Gastrocnemius medialis (tissue), 4 donors: ENCODE measurements at regions not wholly inside any gene's neighbourhood (a gene's known extent, or its start where the extent isn't known, plus 50 kb on each side); places are given as distances from the start of the nearest gene placed in this dataset.

Source experiments
- POLR2A ChIP-seq, 2 donors: fragments of 450-650 bp; IDR thresholded peaks; one replicate each; pipeline ENCODE4 v1.6.1; 2017; ENCODE audit warnings: antibody characterized with exemption in 2 of 2, mild to moderate bottlenecking in 2 of 2, moderate library complexity in 2 of 2
- TF ChIP-seq, protein P1 (sequence below), 5 experiments: fragments of 450-650 bp in 3 of 5; fragments of 200-600 bp in 2 of 5; sonication (generic) in 2 of 5; IDR thresholded peaks in 4 of 5; conservative IDR thresholded peaks in 1 of 5; 1 replicate in 4 of 5; 2 replicates in 1 of 5; pipeline ENCODE4 v1.5.1; 2016 to 2019; ENCODE audit warnings: antibody characterized with exemption in 5 of 5, mild to moderate bottlenecking in 3 of 5, moderate library complexity in 3 of 5

DNA sequence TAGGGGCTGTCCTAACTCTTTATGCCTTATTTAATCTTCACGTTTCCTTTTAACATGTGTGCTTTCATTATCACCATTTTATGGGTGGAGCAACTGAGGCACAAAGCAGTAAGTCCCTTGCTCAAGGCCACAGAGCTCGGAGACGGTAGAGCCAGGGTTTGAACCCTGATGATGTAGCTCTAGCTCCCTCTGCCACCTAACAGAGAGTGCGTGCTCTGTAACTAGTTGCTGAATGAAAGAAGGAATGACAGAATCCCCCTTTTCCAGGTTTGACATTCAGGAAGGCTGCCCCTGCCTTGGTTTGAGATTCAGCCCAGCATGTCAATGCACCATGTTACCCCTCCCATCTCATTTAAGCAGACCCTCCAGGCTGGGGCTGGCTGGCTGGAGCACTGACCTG, 193.3 kb upstream of the NAV2 start:
- TF ChIP-seq, protein P1, sequence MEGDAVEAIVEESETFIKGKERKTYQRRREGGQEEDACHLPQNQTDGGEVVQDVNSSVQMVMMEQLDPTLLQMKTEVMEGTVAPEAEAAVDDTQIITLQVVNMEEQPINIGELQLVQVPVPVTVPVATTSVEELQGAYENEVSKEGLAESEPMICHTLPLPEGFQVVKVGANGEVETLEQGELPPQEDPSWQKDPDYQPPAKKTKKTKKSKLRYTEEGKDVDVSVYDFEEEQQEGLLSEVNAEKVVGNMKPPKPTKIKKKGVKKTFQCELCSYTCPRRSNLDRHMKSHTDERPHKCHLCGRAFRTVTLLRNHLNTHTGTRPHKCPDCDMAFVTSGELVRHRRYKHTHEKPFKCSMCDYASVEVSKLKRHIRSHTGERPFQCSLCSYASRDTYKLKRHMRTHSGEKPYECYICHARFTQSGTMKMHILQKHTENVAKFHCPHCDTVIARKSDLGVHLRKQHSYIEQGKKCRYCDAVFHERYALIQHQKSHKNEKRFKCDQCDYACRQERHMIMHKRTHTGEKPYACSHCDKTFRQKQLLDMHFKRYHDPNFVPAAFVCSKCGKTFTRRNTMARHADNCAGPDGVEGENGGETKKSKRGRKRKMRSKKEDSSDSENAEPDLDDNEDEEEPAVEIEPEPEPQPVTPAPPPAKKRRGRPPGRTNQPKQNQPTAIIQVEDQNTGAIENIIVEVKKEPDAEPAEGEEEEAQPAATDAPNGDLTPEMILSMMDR (IDR thresholded peaks at IDR 0.05 in 4 of 5, conservative IDR thresholded peaks at IDR 0.05 in 1 of 5): no peak
- no peak for TF ChIP-seq POLR2A (IDR thresholded peaks at IDR 0.05)
